AG04449 (cell line): ENCODE measurements at regions not wholly inside any gene's neighbourhood (a gene's known extent, or its start where the extent isn't known, plus 50 kb on each side); places are given as distances from the start of the nearest gene placed in this dataset.

Experiments used
- CTCF ChIA-PET: fragments of 350-600 bp; formaldehyde crosslinking; extraction: SDS; loops from one replicate; lab custom pipeline; 2021; ENCODE audit warnings: antibody characterized with exemption; lab: Yijun Ruan, JAX
- POLR2A ChIA-PET: fragments of 400-600, 350-600 bp; formaldehyde crosslinking; extraction: SDS; loops from one replicate; lab custom pipeline; 2020; ENCODE audit warnings: antibody characterized with exemption, inconsistent platforms; lab: Yijun Ruan, JAX
- DNase-seq: peaks from one replicate; pipeline ENCODE4 v3.0.0-alpha.2; 2010; ENCODE audit warnings: low read depth, low spot score
- H3K4me3 ChIP-seq: 2 replicates; pipeline ENCODE4 v1.5.1; 2011; ENCODE audit warnings: low read depth, mild to moderate bottlenecking, control low read depth, low read length
- CTCF ChIP-seq: IDR thresholded peaks from one replicate; pipeline ENCODE4 v1.5.1; 2011; ENCODE audit warnings: mild to moderate bottlenecking, moderate library complexity, low read length, control low read depth, inconsistent platforms; ENCODE audit not compliant: insufficient read depth; ENCODE audit errors: missing control alignments

- POLR2A ChIA-PET, result no interaction called here
- no peak for TF ChIP-seq CTCF
- CTCF ChIA-PET, result no interaction called here
- H3K4me3 ChIP-seq, result no peak overlapping the region
- DNase-seq, result no peak
Measured at GRCh38 chr20:21033817-21034216, 72.3 kb downstream of the LINC00237 start.

GRCh38 chr20:21031666-21032065 is 74.5 kb downstream of the LINC00237 start:
- DNase-seq, result no peak
- POLR2A ChIA-PET, result no interaction called here
- CTCF ChIA-PET, result no interaction called here
- no peak for TF ChIP-seq CTCF
- H3K4me3 ChIP-seq, result no peak overlapping the region

GRCh38 chr20:21029341-21029740 is 76.8 kb downstream of the LINC00237 start:
- no peak for DNase-seq
- no peak overlapping the region for H3K4me3 ChIP-seq
- ChIA-PET CTCF (no interaction called here), POLR2A (no interaction called here)
- no peak for TF ChIP-seq CTCF

- TF ChIP-seq CTCF, result no peak
- no peak overlapping the region for H3K4me3 ChIP-seq
- ChIA-PET CTCF (no interaction called here), POLR2A (no interaction called here)
- DNase-seq, result no peak
Measured at GRCh38 chr20:21028921-21029320, 77.2 kb downstream of the LINC00237 start.

GRCh38 chr20:21028436-21028835 is 77.7 kb downstream of the LINC00237 start:
- CTCF ChIA-PET, result no interaction called here
- no peak for TF ChIP-seq CTCF
- no peak for DNase-seq
- H3K4me3 ChIP-seq, result no peak overlapping the region
- POLR2A ChIA-PET, result no interaction called here

GRCh38 chr20:21027569-21027968 is 78.6 kb downstream of the LINC00237 start:
- no peak overlapping the region for H3K4me3 ChIP-seq
- ChIA-PET POLR2A (no interaction called here), CTCF (no interaction called here)
- no peak for TF ChIP-seq CTCF
- no peak for DNase-seq
